Mammary epithelial cell (primary cell): ENCODE measurements at regions not wholly inside any gene's neighbourhood (a gene's known extent, or its start where the extent isn't known, plus 50 kb on each side); places are given as distances from the start of the nearest gene placed in this dataset.

ENCODE experiments used
- EZH2 ChIP-seq: IDR thresholded peaks from 2 replicates; pipeline ENCODE4 v1.6.1; 2012; ENCODE audit warnings: low read length, inconsistent platforms, borderline replicate concordance
- TF ChIP-seq, protein P1 (sequence below), 2 donors: IDR thresholded peaks in 1 of 2; conservative IDR thresholded peaks in 1 of 2; 2 replicates each; pipeline ENCODE4 v1.5.1; 2011 to 2012; ENCODE audit warnings: inconsistent platforms in 2 of 2, low read length in 2 of 2, mild to moderate bottlenecking in 2 of 2, control low read depth in 1 of 2, low read depth in 1 of 2; ENCODE audit not compliant: insufficient read depth in 1 of 2; ENCODE audit errors: extremely low read depth in 1 of 2

DNA sequence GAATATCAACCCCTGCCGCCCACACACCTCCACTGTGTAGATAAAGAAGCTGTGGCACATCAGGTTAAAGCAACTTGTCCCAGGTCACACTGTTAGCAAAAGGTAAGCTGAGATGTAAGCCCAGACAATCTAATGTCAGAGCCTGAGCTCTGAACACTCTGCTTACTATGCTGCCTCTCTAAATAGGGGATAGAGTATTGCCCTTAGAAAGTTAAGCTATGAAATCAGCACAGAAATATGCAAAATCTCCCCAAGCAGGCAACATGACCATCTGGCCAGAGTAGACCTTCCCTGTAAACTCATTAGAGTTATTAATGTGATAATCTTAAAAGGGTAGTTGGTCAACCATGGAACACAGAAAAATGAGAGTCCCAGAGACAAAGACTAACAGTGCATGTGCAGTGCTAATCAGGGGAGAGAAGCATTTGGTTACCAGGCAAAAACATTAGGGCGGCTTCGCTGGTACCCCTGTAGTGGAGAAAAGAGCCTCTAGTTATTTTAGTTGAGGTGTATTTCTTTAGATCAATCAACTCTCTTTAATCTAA is 171.0 kb downstream of the BTG1 start:
- TF ChIP-seq, protein P1, sequence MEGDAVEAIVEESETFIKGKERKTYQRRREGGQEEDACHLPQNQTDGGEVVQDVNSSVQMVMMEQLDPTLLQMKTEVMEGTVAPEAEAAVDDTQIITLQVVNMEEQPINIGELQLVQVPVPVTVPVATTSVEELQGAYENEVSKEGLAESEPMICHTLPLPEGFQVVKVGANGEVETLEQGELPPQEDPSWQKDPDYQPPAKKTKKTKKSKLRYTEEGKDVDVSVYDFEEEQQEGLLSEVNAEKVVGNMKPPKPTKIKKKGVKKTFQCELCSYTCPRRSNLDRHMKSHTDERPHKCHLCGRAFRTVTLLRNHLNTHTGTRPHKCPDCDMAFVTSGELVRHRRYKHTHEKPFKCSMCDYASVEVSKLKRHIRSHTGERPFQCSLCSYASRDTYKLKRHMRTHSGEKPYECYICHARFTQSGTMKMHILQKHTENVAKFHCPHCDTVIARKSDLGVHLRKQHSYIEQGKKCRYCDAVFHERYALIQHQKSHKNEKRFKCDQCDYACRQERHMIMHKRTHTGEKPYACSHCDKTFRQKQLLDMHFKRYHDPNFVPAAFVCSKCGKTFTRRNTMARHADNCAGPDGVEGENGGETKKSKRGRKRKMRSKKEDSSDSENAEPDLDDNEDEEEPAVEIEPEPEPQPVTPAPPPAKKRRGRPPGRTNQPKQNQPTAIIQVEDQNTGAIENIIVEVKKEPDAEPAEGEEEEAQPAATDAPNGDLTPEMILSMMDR (conservative IDR thresholded peaks at IDR 0.05 in 1 of 2, IDR thresholded peaks at IDR 0.05 in 1 of 2; ENCODE audit: extremely low read depth in 1 of 2, insufficient read depth in 1 of 2, low read depth in 1 of 2, low read length in 2 of 2) = no peak
- TF ChIP-seq EZH2 = no peak
